ENCODE measurements at regions not wholly inside any gene's neighbourhood (a gene's known extent, or its start where the extent isn't known, plus 50 kb on each side); places are given as distances from the start of the nearest gene placed in this dataset.

DNA sequence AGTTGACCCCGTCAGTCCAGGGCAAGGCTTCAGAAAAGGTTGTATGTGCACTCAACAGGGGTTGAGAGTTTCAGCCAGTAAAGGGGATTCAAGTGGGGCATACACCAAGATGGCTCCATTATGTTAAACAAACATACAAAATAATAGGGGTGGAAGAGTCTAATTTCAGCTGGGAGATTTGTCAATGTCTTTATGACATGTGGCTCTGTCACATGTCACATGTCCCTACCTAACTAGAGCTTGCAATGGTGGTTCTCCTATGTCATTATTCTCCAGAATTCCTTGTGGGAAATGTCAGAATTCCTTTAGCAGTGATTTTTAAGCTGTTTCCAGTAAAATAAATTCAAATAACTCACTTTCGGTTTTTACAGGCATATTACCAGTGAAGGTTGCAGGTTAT, 392.0 kb upstream of the ADGRL4 start:
- POLR2A ChIA-PET: no interaction called here
- CTCF ChIA-PET: no interaction called here
- no peak for ATAC-seq (ENCODE audit: poor library complexity)

DNA sequence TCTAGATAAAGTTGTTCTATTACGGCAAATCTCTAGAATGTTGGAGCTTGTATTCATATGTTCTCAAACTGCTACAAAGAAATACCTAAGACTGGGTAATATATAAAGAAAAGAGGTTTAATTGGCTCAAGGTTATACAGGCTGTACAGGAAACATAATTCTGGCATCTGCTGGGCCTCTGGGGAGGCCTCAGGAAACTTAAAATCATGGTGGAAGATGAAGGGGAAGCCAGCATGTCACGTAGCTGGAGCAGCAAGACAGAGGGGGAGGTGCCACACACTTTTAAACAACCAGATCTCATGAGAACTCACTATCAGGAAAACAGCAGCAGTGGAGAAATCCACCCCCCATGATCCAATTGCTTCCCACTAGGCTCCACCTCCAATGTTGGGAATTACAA, 390.4 kb upstream of the ADGRL4 start:
- Histone ChIP-seq H3K27me3 (ENCODE audit: control insufficient read depth in 1 of 2, insufficient read depth in 2 of 2, low read length in 2 of 2) (no peaks in the 10 kb centered on the region), H3K4me1 (ENCODE audit: insufficient read depth, low read length) (no peaks in the 10 kb centered on the region), H3K4me3 (ENCODE audit: low read length) (no peak overlapping the region), H3K9me3 (ENCODE audit: control insufficient read depth in 1 of 2, insufficient read depth in 1 of 2, low read length in 2 of 2) (no peaks in the 10 kb centered on the region), H3K36me3 (ENCODE audit: insufficient read depth, low read length) (no peaks in the 10 kb centered on the region), H3K27ac (ENCODE audit: low read depth in 1 of 2, low read length in 2 of 2) (no peak overlapping the region)
- ChIA-PET CTCF (no interaction called here), POLR2A (no interaction called here)
- ATAC-seq (ENCODE audit: poor library complexity) (no peak), DNase-seq (no peak)
- Mint-ChIP-seq H3K36me3 (ENCODE audit: low read depth) (no peaks in the 10 kb centered on the region), H3K27ac (no peak overlapping the region), H3K4me1 (ENCODE audit: low read depth) (no peaks in the 10 kb centered on the region), H3K27me3 (no peaks in the 10 kb centered on the region), H3K4me3 (no peak overlapping the region), H3K9me3 (peaks cover 3% of the 10 kb centered on the region)
- TF ChIP-seq, protein P1, sequence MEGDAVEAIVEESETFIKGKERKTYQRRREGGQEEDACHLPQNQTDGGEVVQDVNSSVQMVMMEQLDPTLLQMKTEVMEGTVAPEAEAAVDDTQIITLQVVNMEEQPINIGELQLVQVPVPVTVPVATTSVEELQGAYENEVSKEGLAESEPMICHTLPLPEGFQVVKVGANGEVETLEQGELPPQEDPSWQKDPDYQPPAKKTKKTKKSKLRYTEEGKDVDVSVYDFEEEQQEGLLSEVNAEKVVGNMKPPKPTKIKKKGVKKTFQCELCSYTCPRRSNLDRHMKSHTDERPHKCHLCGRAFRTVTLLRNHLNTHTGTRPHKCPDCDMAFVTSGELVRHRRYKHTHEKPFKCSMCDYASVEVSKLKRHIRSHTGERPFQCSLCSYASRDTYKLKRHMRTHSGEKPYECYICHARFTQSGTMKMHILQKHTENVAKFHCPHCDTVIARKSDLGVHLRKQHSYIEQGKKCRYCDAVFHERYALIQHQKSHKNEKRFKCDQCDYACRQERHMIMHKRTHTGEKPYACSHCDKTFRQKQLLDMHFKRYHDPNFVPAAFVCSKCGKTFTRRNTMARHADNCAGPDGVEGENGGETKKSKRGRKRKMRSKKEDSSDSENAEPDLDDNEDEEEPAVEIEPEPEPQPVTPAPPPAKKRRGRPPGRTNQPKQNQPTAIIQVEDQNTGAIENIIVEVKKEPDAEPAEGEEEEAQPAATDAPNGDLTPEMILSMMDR (IDR thresholded peaks at IDR 0.05): no peak
- intact Hi-C loops (cut with DNase I, micrococcal nuclease): no loop called here

More for the DNA sequence above, 392.0 kb upstream of the ADGRL4 start:
- peaks cover 3% of the 10 kb centered on the region for H3K9me3 Mint-ChIP-seq
- Histone ChIP-seq H3K4me1 (ENCODE audit: insufficient read depth, low read length) (no peaks in the 10 kb centered on the region), H3K27me3 (ENCODE audit: control insufficient read depth in 1 of 2, insufficient read depth in 2 of 2, low read length in 2 of 2) (no peaks in the 10 kb centered on the region), H3K4me3 (ENCODE audit: low read length) (no peak overlapping the region), H3K27ac (ENCODE audit: low read depth in 1 of 2, low read length in 2 of 2) (no peak overlapping the region), H3K36me3 (ENCODE audit: insufficient read depth, low read length) (no peaks in the 10 kb centered on the region), H3K9me3 (ENCODE audit: control insufficient read depth in 1 of 2, insufficient read depth in 1 of 2, low read length in 2 of 2) (no peaks in the 10 kb centered on the region)
- H3K4me3 Mint-ChIP-seq: no peak overlapping the region
- H3K27me3 Mint-ChIP-seq: no peaks in the 10 kb centered on the region
- no peak for DNase-seq
- TF ChIP-seq, protein P1 (IDR thresholded peaks at IDR 0.05): no peak
- intact Hi-C loops (cut with DNase I, micrococcal nuclease): no loop called here
- H3K36me3 Mint-ChIP-seq (ENCODE audit: low read depth): no peaks in the 10 kb centered on the region
- H3K4me1 Mint-ChIP-seq (ENCODE audit: low read depth): no peaks in the 10 kb centered on the region
- no peak overlapping the region for H3K27ac Mint-ChIP-seq

DNA sequence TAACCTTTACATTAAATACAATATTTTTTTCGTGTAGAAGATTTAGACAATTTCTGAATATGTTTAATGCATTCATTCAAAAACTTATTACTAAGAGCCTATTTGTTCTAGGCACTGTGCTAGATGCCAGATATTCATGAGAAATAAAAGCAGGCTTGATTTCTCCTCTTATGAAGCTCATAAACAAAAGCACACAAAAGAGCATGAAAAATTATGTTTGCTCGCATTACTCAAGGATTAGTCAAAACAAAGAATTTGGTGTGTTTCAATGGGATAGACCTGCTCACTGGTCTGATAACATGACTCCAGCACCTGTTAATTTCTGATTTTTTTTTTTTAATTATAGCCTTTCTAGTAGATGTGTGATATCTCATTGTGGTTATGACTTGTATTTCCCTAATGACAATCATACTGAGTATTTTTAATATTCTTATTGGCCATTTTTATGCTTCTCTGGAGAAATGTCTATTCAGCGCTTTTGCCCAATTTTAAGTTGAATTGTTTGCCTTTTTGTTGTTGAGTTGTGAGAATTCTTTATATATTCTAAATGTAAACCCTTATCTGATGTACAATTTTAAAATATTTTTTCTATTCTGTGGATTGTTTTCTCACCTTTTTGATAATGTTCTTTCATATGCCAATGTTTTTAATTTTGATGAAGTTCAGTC, 382.3 kb upstream of the ADGRL4 start:
- H3K4me1 Mint-ChIP-seq (ENCODE audit: low read depth): no peaks in the 10 kb centered on the region
- ChIA-PET CTCF (no interaction called here), POLR2A (no interaction called here)
- intact Hi-C loops (cut with DNase I, micrococcal nuclease): no loop called here
- Histone ChIP-seq H3K9me3 (ENCODE audit: control insufficient read depth in 1 of 2, insufficient read depth in 1 of 2, low read length in 2 of 2) (peaks cover 0 to 3% of the 10 kb centered on the region in 2 experiments), H3K4me1 (ENCODE audit: insufficient read depth, low read length) (no peaks in the 10 kb centered on the region), H3K27ac (ENCODE audit: low read depth in 1 of 2, low read length in 2 of 2) (no peak overlapping the region), H3K27me3 (ENCODE audit: control insufficient read depth in 1 of 2, insufficient read depth in 2 of 2, low read length in 2 of 2) (no peaks in the 10 kb centered on the region), H3K36me3 (ENCODE audit: insufficient read depth, low read length) (no peaks in the 10 kb centered on the region), H3K4me3 (ENCODE audit: low read length) (no peak overlapping the region)
- TF ChIP-seq, protein P1 (IDR thresholded peaks at IDR 0.05): no peak
- no peak for ATAC-seq (ENCODE audit: poor library complexity)
- no peaks in the 10 kb centered on the region for H3K36me3 Mint-ChIP-seq (ENCODE audit: low read depth)
- no peak for DNase-seq
- H3K4me3 Mint-ChIP-seq: no peak overlapping the region
- H3K9me3 Mint-ChIP-seq: no peaks in the 10 kb centered on the region
- H3K27ac Mint-ChIP-seq: no peak overlapping the region
- H3K27me3 Mint-ChIP-seq: no peaks in the 10 kb centered on the region
